NT2/D1 (cell line): ENCODE measurements at regions not wholly inside any gene's neighbourhood (a gene's known extent, or its start where the extent isn't known, plus 50 kb on each side); places are given as distances from the start of the nearest gene placed in this dataset.

Experiments
- DNase-seq: peaks from one replicate; pipeline ENCODE4 v3.0.0-alpha.2; 2011; ENCODE audit warnings: low read depth, low spot score
- H3K27me3 ChIP-seq: 2 replicates; pipeline ENCODE4 v1.6.0; 2011; ENCODE audit warnings: mild to moderate bottlenecking; ENCODE audit not compliant: insufficient read length, insufficient read depth
- H3K36me3 ChIP-seq: 2 replicates; pipeline ENCODE4 v1.6.1; 2011; ENCODE audit warnings: mild to moderate bottlenecking, low read length, mixed read lengths; ENCODE audit not compliant: insufficient read depth, insufficient read length
- H3K4me1 ChIP-seq: 2 replicates; pipeline ENCODE4 v1.5.1; 2011; ENCODE audit not compliant: insufficient read depth, insufficient read length
- H3K4me3 ChIP-seq: 2 replicates; pipeline ENCODE4 v1.5.1; 2011; ENCODE audit warnings: low read depth; ENCODE audit not compliant: insufficient read length
- H3K9ac ChIP-seq: 2 replicates; pipeline ENCODE4 v1.6.0; 2011; ENCODE audit warnings: low read depth; ENCODE audit not compliant: insufficient read length
- H3K9me3 ChIP-seq: 2 replicates; pipeline ENCODE4 v1.5.1; 2011; ENCODE audit warnings: mild to moderate bottlenecking, low read length; ENCODE audit not compliant: insufficient read depth
- SUZ12 ChIP-seq: IDR thresholded peaks from 2 replicates; pipeline ENCODE4 v1.6.1; 2011; ENCODE audit not compliant: insufficient read length, insufficient read depth; ENCODE audit errors: extremely low read depth
- YY1 ChIP-seq: IDR thresholded peaks from 2 replicates; pipeline ENCODE4 v1.6.1; 2011; ENCODE audit not compliant: insufficient read length, insufficient read depth
- ZNF274 ChIP-seq: IDR thresholded peaks from 2 replicates; pipeline ENCODE4 v1.6.1; 2011; ENCODE audit warnings: mild to moderate bottlenecking, low read depth, low read length

DNA sequence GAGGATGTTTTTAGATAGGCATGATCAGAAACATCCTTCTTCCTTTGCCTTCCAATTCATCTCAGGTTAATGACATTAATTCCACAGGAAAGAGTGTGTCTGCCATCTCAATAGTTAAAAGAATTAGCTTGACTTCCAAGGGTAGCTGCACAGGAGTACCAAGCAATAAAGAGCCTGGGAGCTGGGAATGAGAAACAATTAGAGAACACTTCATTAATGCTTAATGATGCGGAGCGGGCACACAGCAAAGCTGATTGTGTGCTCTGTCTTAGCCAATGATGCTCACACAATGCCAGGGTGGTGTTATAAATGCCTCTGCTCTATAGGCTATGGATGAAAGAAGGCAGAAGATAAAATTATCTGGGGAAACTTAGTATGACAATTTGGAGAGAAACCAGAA lies 1052.5 kb upstream of the LCORL start:
- TF ChIP-seq YY1, result no peak
- no peak for TF ChIP-seq SUZ12
- TF ChIP-seq ZNF274, result no peak
- H3K27me3 ChIP-seq, result no peaks in the 10 kb centered on the region
- H3K9ac ChIP-seq, result no peak overlapping the region
- no peaks in the 10 kb centered on the region for H3K36me3 ChIP-seq
- no peaks in the 10 kb centered on the region for H3K9me3 ChIP-seq
- no peak overlapping the region for H3K4me3 ChIP-seq
- DNase-seq, result no peak
- no peaks in the 10 kb centered on the region for H3K4me1 ChIP-seq

GRCh38 chr4:19063662-19064061 lies 1042.1 kb upstream of the LCORL start:
- TF ChIP-seq SUZ12 (no peak), ZNF274 (no peak), YY1 (no peak)
- Histone ChIP-seq H3K4me3 (no peak overlapping the region), H3K9ac (no peak overlapping the region), H3K4me1 (no peaks in the 10 kb centered on the region), H3K36me3 (no peaks in the 10 kb centered on the region), H3K9me3 (peaks cover 16% of the 10 kb centered on the region; the same call in 1 of the 2 replicates), H3K27me3 (no peaks in the 10 kb centered on the region)
- no peak for DNase-seq

DNA sequence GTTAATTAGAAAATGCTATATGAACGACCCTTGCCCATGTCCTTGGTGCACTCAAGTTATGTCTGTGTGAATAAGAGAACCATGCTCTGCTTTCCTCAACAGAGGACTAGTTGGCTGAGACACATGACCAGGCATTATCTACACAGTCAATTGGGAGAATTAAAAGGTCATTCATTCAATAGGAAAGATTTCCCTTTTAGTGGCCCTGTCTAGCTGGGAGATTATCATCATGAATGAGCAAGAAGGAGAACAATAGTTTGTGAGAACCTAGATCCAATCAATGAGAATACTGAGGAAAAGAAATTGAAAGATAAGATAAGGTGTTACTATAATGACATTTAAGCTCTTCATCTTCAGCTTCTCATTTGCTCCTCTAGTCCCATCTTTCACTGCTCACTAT lies 1033.4 kb upstream of the LCORL start:
- Histone ChIP-seq H3K27me3 (no peaks in the 10 kb centered on the region), H3K36me3 (no peaks in the 10 kb centered on the region), H3K9me3 (no peaks in the 10 kb centered on the region), H3K4me1 (no peaks in the 10 kb centered on the region), H3K4me3 (no peak overlapping the region), H3K9ac (no peak overlapping the region)
- no peak for DNase-seq
- TF ChIP-seq YY1 (no peak), ZNF274 (no peak), SUZ12 (no peak)

DNA sequence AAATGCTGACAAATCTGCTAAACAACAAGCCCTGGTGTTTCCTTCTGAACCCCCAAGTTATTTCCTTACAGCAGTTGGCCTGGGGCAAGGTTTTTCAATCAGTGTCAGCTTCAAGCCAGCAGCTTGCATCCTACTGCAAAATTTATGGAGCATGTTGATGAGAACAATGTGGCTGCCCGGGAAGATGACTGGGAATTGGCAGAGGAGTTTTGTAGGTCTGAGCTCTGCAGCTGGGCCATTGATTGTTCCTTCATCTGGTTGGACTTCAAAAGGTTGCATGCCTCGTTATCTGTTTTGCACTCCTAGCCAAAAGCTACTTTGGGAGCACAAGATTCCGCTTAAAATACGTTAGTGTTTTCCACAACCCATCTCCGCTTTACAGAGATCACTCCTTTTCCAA lies 1030.3 kb upstream of the LCORL start:
- H3K9me3 ChIP-seq, result no peaks in the 10 kb centered on the region
- H3K9ac ChIP-seq, result no peak overlapping the region
- no peaks in the 10 kb centered on the region for H3K36me3 ChIP-seq
- DNase-seq, result peak; percentile 16
- H3K4me3 ChIP-seq, result no peak overlapping the region
- no peak for TF ChIP-seq SUZ12
- no peak for TF ChIP-seq ZNF274
- TF ChIP-seq YY1, result no peak
- H3K27me3 ChIP-seq, result no peaks in the 10 kb centered on the region
- H3K4me1 ChIP-seq, result no peaks in the 10 kb centered on the region

- Histone ChIP-seq H3K9me3 (no peaks in the 10 kb centered on the region), H3K36me3 (no peaks in the 10 kb centered on the region), H3K27me3 (no peaks in the 10 kb centered on the region), H3K9ac (no peak overlapping the region), H3K4me3 (no peak overlapping the region), H3K4me1 (no peaks in the 10 kb centered on the region)
- no peak for DNase-seq
- no peak for TF ChIP-seq SUZ12
- TF ChIP-seq YY1, result no peak
- no peak for TF ChIP-seq ZNF274
These were observed 1025.8 kb upstream of the LCORL start for GRCh38 chr4:19047279-19047880.

DNA sequence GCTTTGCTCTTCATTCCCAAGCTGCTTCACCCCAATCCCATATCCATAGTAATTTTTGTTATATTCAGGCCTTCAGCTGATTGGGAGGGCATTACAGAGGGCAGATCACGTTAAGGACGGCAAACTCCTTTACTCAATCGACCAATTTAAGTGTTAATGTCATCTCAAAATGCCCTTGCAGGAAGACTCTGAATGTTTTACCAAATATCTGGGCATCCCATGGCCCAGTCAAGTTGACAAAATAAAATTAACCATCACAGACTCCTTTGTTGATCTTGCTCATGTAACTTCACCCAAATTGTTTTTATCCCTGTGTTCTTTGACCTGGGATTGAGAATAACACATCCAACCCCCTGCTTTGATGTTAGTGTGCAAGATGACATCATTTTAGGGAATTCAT lies 1018.3 kb upstream of the LCORL start:
- no peaks in the 10 kb centered on the region for H3K9me3 ChIP-seq

DNA sequence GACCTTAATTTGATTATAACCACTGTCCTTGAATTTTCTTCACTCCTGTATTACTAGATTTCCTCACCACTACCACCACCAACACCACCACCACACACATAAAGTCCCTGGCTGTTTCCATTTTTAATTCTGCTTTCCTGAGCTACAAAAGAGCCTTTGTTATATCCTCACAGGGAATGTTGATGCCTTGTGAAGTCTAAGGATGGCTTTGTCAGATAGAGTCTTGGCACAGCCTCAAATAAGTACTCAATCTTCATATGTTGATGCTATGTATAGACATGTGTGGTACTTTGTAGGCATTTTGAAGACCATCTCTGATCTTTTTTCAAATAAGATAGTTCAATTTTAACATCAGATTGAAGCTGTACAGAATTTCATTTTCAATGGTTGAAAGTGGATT lies 1016.7 kb upstream of the LCORL start:
- no peaks in the 10 kb centered on the region for H3K9me3 ChIP-seq
- H3K36me3 ChIP-seq, result no peaks in the 10 kb centered on the region
- no peak for DNase-seq
- TF ChIP-seq YY1, result no peak
- no peak for TF ChIP-seq ZNF274
- TF ChIP-seq SUZ12, result no peak
- no peaks in the 10 kb centered on the region for H3K27me3 ChIP-seq
- no peaks in the 10 kb centered on the region for H3K4me1 ChIP-seq
- H3K9ac ChIP-seq, result no peak overlapping the region
- no peak overlapping the region for H3K4me3 ChIP-seq

More for the DNA sequence above, 1018.3 kb upstream of the LCORL start:
- TF ChIP-seq YY1 (no peak), SUZ12 (no peak), ZNF274 (no peak)
- Histone ChIP-seq H3K4me1 (no peaks in the 10 kb centered on the region), H3K27me3 (no peaks in the 10 kb centered on the region), H3K9ac (no peak overlapping the region), H3K4me3 (no peak overlapping the region), H3K36me3 (no peaks in the 10 kb centered on the region)
- DNase-seq, result no peak
